ENCODE measurements at regions not wholly inside any gene's neighbourhood (a gene's known extent, or its start where the extent isn't known, plus 50 kb on each side); places are given as distances from the start of the nearest gene placed in this dataset.

DNA sequence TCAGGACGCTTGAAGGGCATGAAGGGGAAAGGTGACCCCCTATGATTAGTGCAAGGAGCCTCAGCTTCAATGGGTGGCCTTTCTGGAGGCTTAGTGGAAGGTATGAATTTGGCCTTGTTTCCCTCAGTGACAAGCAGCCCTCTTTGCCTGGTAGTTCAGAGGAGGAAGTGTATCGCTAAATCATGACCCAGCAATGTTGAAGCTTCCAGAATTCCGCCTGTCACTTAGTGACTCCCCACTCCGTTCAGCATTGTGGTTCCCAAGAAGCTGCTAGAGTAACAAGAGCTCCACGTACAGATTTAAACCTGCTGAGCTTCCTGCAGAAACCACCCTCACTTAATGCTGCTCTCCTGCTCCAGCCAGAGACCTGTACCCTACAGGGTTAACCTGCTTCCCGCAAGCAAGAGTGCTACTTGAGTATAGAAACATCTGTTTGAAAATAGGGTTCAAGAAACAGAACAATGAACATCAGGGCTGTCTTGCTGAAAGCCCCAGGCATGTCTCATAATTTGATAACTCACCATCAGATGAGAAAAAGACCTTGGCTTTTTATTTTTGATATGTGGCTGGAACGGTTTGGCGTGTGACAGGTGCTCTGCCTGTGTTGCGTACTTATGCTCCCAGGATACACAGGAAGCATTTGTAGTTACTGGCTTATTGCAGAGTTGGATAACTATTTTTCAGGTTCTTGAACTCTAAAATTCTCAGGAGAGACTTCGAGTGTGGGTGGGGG, 105.2 kb downstream of the UCHL1 start:
- no peak overlapping the region for H3K9ac ChIP-seq (ENCODE audit: low read length)
- no peak overlapping the region for H2AFZ ChIP-seq (ENCODE audit: low read depth, low read length, severe bottlenecking)

DNA sequence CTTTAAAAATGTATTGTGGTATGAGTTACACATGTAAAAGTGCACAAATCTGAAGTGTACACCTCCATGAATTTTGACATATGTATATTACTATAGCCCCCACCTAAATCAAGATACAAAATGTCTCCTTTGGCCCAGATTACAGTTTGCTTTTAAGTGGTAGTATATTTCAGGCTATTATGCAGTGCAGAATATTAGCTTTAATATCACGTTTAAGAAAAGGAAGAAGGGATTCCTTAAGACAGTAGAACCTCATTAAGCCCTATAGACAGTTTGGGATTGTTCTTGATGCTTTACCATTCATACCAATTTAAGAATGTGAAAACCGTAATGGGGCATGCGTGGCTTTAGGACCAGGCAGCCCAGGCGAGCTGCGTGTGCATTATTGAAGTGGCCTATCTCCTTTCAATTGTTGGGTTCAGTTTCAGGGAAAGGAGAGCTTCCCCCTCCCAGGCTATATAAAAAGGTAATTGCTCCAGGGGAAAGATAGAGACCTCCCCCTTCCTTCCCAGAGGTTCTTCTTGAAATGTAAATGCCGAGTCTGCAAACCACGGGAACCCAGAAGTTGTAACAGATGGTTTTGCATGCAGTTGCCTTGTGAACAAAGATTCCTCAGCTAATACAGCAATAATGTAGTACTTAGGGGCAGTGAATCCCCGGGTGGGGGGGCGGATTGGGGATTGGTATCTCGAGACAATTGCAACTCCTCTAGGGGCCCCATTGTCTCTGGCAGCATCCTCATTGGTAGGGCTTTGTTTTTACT, 106.1 kb downstream of the UCHL1 start:
- H3F3A ChIP-seq (ENCODE audit: insufficient read depth): no peaks in the 10 kb centered on the region
- H3K9me3 ChIP-seq (ENCODE audit: insufficient read depth, low read length): no peaks in the 10 kb centered on the region
- no peak overlapping the region for H3K27ac ChIP-seq (ENCODE audit: low read depth, low read length)
- H3K9ac ChIP-seq (ENCODE audit: low read length): no peak overlapping the region
- H3K79me2 ChIP-seq (ENCODE audit: insufficient read depth, low read length): no peaks in the 10 kb centered on the region
- TF ChIP-seq EZH2phosphoT487 (conservative IDR thresholded peaks at IDR 0.05; ENCODE audit: low read length): no peak
- TF ChIP-seq CTCF (IDR thresholded peaks at IDR 0.05; ENCODE audit: insufficient read depth, low read length, poor library complexity, severe bottlenecking): no peak
- no peak overlapping the region for H2AFZ ChIP-seq (ENCODE audit: low read depth, low read length, severe bottlenecking)
- no peaks in the 10 kb centered on the region for H3K27me3 ChIP-seq (ENCODE audit: low read length)
- no peaks in the 10 kb centered on the region for H4K20me1 ChIP-seq (ENCODE audit: low read depth, low read length)
- no peaks in the 10 kb centered on the region for H3K36me3 ChIP-seq (ENCODE audit: low read length)
- H3K4me2 ChIP-seq (ENCODE audit: low read depth, low read length, poor library complexity, severe bottlenecking): no peak overlapping the region
- H3K4me3 ChIP-seq (ENCODE audit: insufficient read depth, low read length, poor library complexity, severe bottlenecking): no peak overlapping the region
- H3K9me2 ChIP-seq (replicated peaks; ENCODE audit: insufficient read depth, low read length): no peaks in the 10 kb centered on the region

More for the DNA sequence above, 105.2 kb downstream of the UCHL1 start:
- Histone ChIP-seq H3K27ac (ENCODE audit: low read depth, low read length) (no peak overlapping the region), H3K9me3 (ENCODE audit: insufficient read depth, low read length) (no peaks in the 10 kb centered on the region), H3F3A (ENCODE audit: insufficient read depth) (no peaks in the 10 kb centered on the region), H3K9me2 (replicated peaks; ENCODE audit: insufficient read depth, low read length) (no peaks in the 10 kb centered on the region), H3K4me3 (ENCODE audit: insufficient read depth, low read length, poor library complexity, severe bottlenecking) (no peak overlapping the region), H3K27me3 (ENCODE audit: low read length) (no peaks in the 10 kb centered on the region), H4K20me1 (ENCODE audit: low read depth, low read length) (no peaks in the 10 kb centered on the region), H3K79me2 (ENCODE audit: insufficient read depth, low read length) (no peaks in the 10 kb centered on the region), H3K4me2 (ENCODE audit: low read depth, low read length, poor library complexity, severe bottlenecking) (no peak overlapping the region), H3K36me3 (ENCODE audit: low read length) (no peaks in the 10 kb centered on the region)
- TF ChIP-seq CTCF (IDR thresholded peaks at IDR 0.05; ENCODE audit: insufficient read depth, low read length, poor library complexity, severe bottlenecking) (no peak), EZH2phosphoT487 (conservative IDR thresholded peaks at IDR 0.05; ENCODE audit: low read length) (no peak)

DNA sequence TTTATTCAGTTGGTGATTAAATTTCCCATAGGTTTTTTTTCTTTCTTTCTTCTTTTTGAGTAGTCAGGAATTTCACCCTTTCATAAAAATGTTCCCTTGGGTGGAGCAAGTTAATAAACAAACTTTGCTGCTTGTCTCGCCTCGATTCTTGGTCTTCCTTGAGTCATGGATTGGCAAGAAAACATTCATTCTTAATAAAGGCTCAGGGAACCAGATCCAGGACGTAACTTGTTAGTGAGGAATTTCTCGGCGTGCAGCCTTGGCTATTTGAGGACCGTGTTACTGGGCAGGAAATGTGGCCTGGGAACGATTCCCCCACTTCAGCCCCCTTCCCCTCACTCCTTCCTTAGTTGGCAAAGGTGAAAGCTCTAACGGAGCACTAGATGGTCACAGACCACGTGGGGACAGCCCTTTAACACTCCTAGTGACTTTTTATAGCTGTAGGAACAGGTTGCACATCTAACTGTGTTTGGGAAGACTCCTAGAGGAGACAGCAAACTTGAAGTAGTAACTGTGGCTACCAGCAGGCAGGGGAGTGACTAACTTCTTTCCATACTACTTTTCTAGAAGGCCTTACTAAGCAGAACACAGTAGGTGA, 106.8 kb downstream of the UCHL1 start:
- Histone ChIP-seq H2AFZ (ENCODE audit: low read depth, low read length, severe bottlenecking) (no peak overlapping the region), H3K27ac (ENCODE audit: low read depth, low read length) (no peak overlapping the region), H3K79me2 (ENCODE audit: insufficient read depth, low read length) (no peaks in the 10 kb centered on the region), H3K9ac (ENCODE audit: low read length) (no peak overlapping the region), H3K9me3 (ENCODE audit: insufficient read depth, low read length) (no peaks in the 10 kb centered on the region), H3K4me2 (ENCODE audit: low read depth, low read length, poor library complexity, severe bottlenecking) (no peak overlapping the region), H4K20me1 (ENCODE audit: low read depth, low read length) (no peaks in the 10 kb centered on the region), H3K9me2 (replicated peaks; ENCODE audit: insufficient read depth, low read length) (no peaks in the 10 kb centered on the region), H3K4me3 (ENCODE audit: insufficient read depth, low read length, poor library complexity, severe bottlenecking) (no peak overlapping the region), H3F3A (ENCODE audit: insufficient read depth) (no peaks in the 10 kb centered on the region), H3K36me3 (ENCODE audit: low read length) (no peaks in the 10 kb centered on the region), H3K27me3 (ENCODE audit: low read length) (no peaks in the 10 kb centered on the region)
- TF ChIP-seq EZH2phosphoT487 (conservative IDR thresholded peaks at IDR 0.05; ENCODE audit: low read length) (no peak), CTCF (IDR thresholded peaks at IDR 0.05; ENCODE audit: insufficient read depth, low read length, poor library complexity, severe bottlenecking) (no peak)
